ENCODE measurements at regions not wholly inside any gene's neighbourhood (a gene's known extent, or its start where the extent isn't known, plus 50 kb on each side); places are given as distances from the start of the nearest gene placed in this dataset.

GRCh38 chr2:30314981-30315380 lies 83.6 kb downstream of the LBH start:
- H3K9me3 ChIP-seq (ENCODE audit: insufficient read depth, low read length): no peaks in the 10 kb centered on the region

GRCh38 chr2:30315391-30316063 lies 84.2 kb downstream of the LBH start:
- no peak overlapping the region for H3K4me3 ChIP-seq (ENCODE audit: low read length)
- peaks cover 20% of the 10 kb centered on the region for H3K27me3 ChIP-seq (ENCODE audit: low read depth, low read length)
- H3K79me2 ChIP-seq (ENCODE audit: low read length): no peaks in the 10 kb centered on the region
- H3K36me3 ChIP-seq (replicated peaks; ENCODE audit: low read depth, low read length): no peaks in the 10 kb centered on the region
- no peaks in the 10 kb centered on the region for H4K20me1 ChIP-seq (ENCODE audit: insufficient read depth, low read length)
- no peak overlapping the region for H2AFZ ChIP-seq (ENCODE audit: low read depth, low read length)
- H3K27ac ChIP-seq (ENCODE audit: low read length): no peak overlapping the region
- H3K4me1 ChIP-seq (ENCODE audit: low read length): peaks cover 6% of the 10 kb centered on the region
- H3K9ac ChIP-seq (ENCODE audit: low read length): no peak overlapping the region
- H3K9me3 ChIP-seq (ENCODE audit: insufficient read depth, low read length): no peaks in the 10 kb centered on the region
- TF ChIP-seq CTCF (IDR thresholded peaks at IDR 0.05; ENCODE audit: low read depth, low read length) (no peak), EZH2phosphoT487 (IDR thresholded peaks at IDR 0.05; ENCODE audit: low read depth) (no peak)
- no peak overlapping the region for H3K4me2 ChIP-seq (ENCODE audit: low read length)

More at GRCh38 chr2:30314981-30315380, 83.6 kb downstream of the LBH start:
- no peak for TF ChIP-seq EZH2phosphoT487 (IDR thresholded peaks at IDR 0.05; ENCODE audit: low read depth)
- TF ChIP-seq CTCF (IDR thresholded peaks at IDR 0.05; ENCODE audit: low read depth, low read length): no peak
- Histone ChIP-seq H3K36me3 (replicated peaks; ENCODE audit: low read depth, low read length) (no peaks in the 10 kb centered on the region), H3K4me1 (ENCODE audit: low read length) (peaks cover 7% of the 10 kb centered on the region), H3K27me3 (ENCODE audit: low read depth, low read length) (peaks cover 15% of the 10 kb centered on the region), H3K79me2 (ENCODE audit: low read length) (no peaks in the 10 kb centered on the region), H4K20me1 (ENCODE audit: insufficient read depth, low read length) (no peaks in the 10 kb centered on the region), H3K4me3 (ENCODE audit: low read length) (no peak overlapping the region), H3K4me2 (ENCODE audit: low read length) (no peak overlapping the region), H2AFZ (ENCODE audit: low read depth, low read length) (no peak overlapping the region), H3K9ac (ENCODE audit: low read length) (no peak overlapping the region), H3K27ac (ENCODE audit: low read length) (no peak overlapping the region)

GRCh38 chr2:30316408-30316807 lies 85.1 kb downstream of the LBH start:
- no peaks in the 10 kb centered on the region for H3K36me3 ChIP-seq (replicated peaks; ENCODE audit: low read depth, low read length)
- no peak overlapping the region for H3K4me3 ChIP-seq (ENCODE audit: low read length)
- H3K4me1 ChIP-seq (ENCODE audit: low read length): no peaks in the 10 kb centered on the region
- no peak overlapping the region for H3K9ac ChIP-seq (ENCODE audit: low read length)
- H2AFZ ChIP-seq (ENCODE audit: low read depth, low read length): no peak overlapping the region
- H3K27me3 ChIP-seq (ENCODE audit: low read depth, low read length): peaks cover 24% of the 10 kb centered on the region
- no peak overlapping the region for H3K27ac ChIP-seq (ENCODE audit: low read length)
- TF ChIP-seq CTCF (IDR thresholded peaks at IDR 0.05; ENCODE audit: low read depth, low read length): no peak
- no peak for TF ChIP-seq EZH2phosphoT487 (IDR thresholded peaks at IDR 0.05; ENCODE audit: low read depth)
- no peaks in the 10 kb centered on the region for H3K9me3 ChIP-seq (ENCODE audit: insufficient read depth, low read length)
- H3K4me2 ChIP-seq (ENCODE audit: low read length): no peak overlapping the region
- H3K79me2 ChIP-seq (ENCODE audit: low read length): no peaks in the 10 kb centered on the region
- H4K20me1 ChIP-seq (ENCODE audit: insufficient read depth, low read length): no peaks in the 10 kb centered on the region

GRCh38 chr2:30318987-30319782 lies 87.9 kb downstream of the LBH start:
- no peaks in the 10 kb centered on the region for H3K79me2 ChIP-seq (ENCODE audit: low read length)
- no peak overlapping the region for H3K4me2 ChIP-seq (ENCODE audit: low read length)
- H3K9ac ChIP-seq (ENCODE audit: low read length): no peak overlapping the region
- no peaks in the 10 kb centered on the region for H4K20me1 ChIP-seq (ENCODE audit: insufficient read depth, low read length)
- TF ChIP-seq EZH2phosphoT487 (IDR thresholded peaks at IDR 0.05; ENCODE audit: low read depth): no peak
- H3K9me3 ChIP-seq (ENCODE audit: insufficient read depth, low read length): no peaks in the 10 kb centered on the region
- no peak overlapping the region for H3K27ac ChIP-seq (ENCODE audit: low read length)
- H3K36me3 ChIP-seq (replicated peaks; ENCODE audit: low read depth, low read length): no peaks in the 10 kb centered on the region
- H3K27me3 ChIP-seq (ENCODE audit: low read depth, low read length): peaks cover 37% of the 10 kb centered on the region
- no peak overlapping the region for H3K4me3 ChIP-seq (ENCODE audit: low read length)
- no peaks in the 10 kb centered on the region for H3K4me1 ChIP-seq (ENCODE audit: low read length)
- no peak overlapping the region for H2AFZ ChIP-seq (ENCODE audit: low read depth, low read length)
